Duodenal mucosa (tissue), 2 donors: ENCODE measurements at regions not wholly inside any gene's neighbourhood (a gene's known extent, or its start where the extent isn't known, plus 50 kb on each side); places are given as distances from the start of the nearest gene placed in this dataset.

Experiments used
- H3K27ac ChIP-seq: one replicate; pipeline ENCODE4 v1.7.0; 2013; ENCODE audit warnings: low read depth, low read length
- H3K27me3 ChIP-seq, 2 donors: one replicate each; pipeline ENCODE4 v1.7.0; 2013; ENCODE audit warnings: low read length in 2 of 2, control low read depth in 1 of 2; ENCODE audit not compliant: insufficient read depth in 2 of 2, control insufficient read depth in 1 of 2
- H3K36me3 ChIP-seq, 2 donors: one replicate each; pipeline ENCODE4 v1.7.0; 2013; ENCODE audit warnings: low read length in 2 of 2, control low read depth in 1 of 2; ENCODE audit not compliant: insufficient read depth in 2 of 2, control insufficient read depth in 1 of 2
- H3K4me1 ChIP-seq, 2 donors: one replicate each; pipeline ENCODE4 v1.7.0; 2013; ENCODE audit warnings: low read length in 2 of 2, control low read depth in 1 of 2; ENCODE audit not compliant: insufficient read depth in 2 of 2, control insufficient read depth in 1 of 2
- H3K4me3 ChIP-seq, 2 donors: one replicate each; pipeline ENCODE4 v1.7.0; 2013; ENCODE audit warnings: low read length in 2 of 2, low read depth in 1 of 2
- H3K9ac ChIP-seq, 2 donors: one replicate each; pipeline ENCODE4 v1.7.0; 2013; ENCODE audit warnings: low read length in 2 of 2, low read depth in 1 of 2
- H3K9me3 ChIP-seq, 2 donors: one replicate each; pipeline ENCODE4 v1.7.0; 2013; ENCODE audit warnings: low read length in 2 of 2, control low read depth in 1 of 2; ENCODE audit not compliant: control insufficient read depth in 1 of 2

- no peaks in the 10 kb centered on the region for H3K9me3 ChIP-seq
- H3K27me3 ChIP-seq, result no peaks in the 10 kb centered on the region
- no peak overlapping the region for H3K27ac ChIP-seq
- no peaks in the 10 kb centered on the region for H3K36me3 ChIP-seq
- H3K9ac ChIP-seq, result no peak overlapping the region
- peaks cover 10 to 12% of the 10 kb centered on the region in 2 donors for H3K4me1 ChIP-seq
- H3K4me3 ChIP-seq, result no peak overlapping the region
Observed at GRCh38 chr13:40270726-40271125, 395.7 kb downstream of the FOXO1 start.

GRCh38 chr13:40271271-40271885 is 395.1 kb downstream of the FOXO1 start:
- Histone ChIP-seq H3K27ac (no peak overlapping the region), H3K4me3 (no peak overlapping the region), H3K9me3 (no peaks in the 10 kb centered on the region), H3K36me3 (no peaks in the 10 kb centered on the region), H3K27me3 (no peaks in the 10 kb centered on the region), H3K9ac (peak overlapping the region in 1 of 2 donors; percentile 6), H3K4me1 (peaks cover 10 to 12% of the 10 kb centered on the region in 2 donors)

DNA sequence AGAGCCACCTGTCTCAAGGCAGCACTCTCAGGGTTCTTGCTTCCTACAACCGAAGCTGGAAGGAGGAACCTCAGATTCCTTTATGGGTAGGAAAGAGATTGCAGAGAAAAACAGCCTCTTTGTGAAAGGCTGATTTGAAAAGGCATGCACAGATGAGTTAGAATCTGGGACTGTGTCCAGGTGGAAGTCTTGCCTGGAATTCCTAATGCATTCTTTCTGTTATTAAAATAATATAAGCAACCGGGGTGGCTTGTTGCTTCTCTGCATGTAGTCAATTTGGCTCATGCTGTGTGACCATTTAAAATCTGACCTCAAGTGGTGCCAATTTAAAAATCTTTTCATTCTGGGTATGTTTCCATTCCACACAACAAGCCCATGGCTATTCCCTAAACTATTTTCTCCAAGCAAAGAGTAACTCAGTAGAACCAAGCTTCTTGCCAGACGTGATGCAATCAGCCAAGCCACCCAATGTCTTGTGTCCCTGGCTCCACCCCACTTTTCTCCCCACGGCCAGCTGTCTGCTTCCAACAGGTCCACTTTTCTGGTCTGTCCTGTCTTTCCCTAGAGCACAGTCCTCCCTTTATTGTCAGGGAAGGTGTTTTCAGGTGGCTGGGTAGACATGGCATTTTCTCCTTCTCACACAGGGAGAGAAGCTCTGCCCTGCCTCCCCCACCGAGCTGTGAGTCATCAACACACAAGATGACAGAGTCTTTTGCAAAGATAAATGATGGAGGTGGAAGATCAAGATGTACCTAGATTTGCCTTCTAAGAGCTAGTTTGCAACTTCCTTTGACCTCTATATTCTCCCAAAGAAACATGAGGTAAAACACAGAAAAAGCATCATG is 394.3 kb downstream of the FOXO1 start:
- Histone ChIP-seq H3K4me3 (no peak overlapping the region), H3K36me3 (no peaks in the 10 kb centered on the region), H3K9me3 (no peaks in the 10 kb centered on the region), H3K27ac (no peak overlapping the region), H3K27me3 (no peaks in the 10 kb centered on the region), H3K9ac (peak overlapping the region in 1 of 2 donors; percentile 6), H3K4me1 (peaks cover 10 to 12% of the 10 kb centered on the region in 2 donors)

GRCh38 chr13:40272776-40273139 is 393.7 kb downstream of the FOXO1 start:
- Histone ChIP-seq H3K9ac (no peak overlapping the region), H3K27me3 (no peaks in the 10 kb centered on the region), H3K27ac (no peak overlapping the region), H3K4me3 (no peak overlapping the region), H3K4me1 (peaks cover 10 to 12% of the 10 kb centered on the region in 2 donors), H3K36me3 (no peaks in the 10 kb centered on the region), H3K9me3 (no peaks in the 10 kb centered on the region)

- H3K4me1 ChIP-seq, result peaks cover 10 to 12% of the 10 kb centered on the region in 2 donors
- H3K27me3 ChIP-seq, result no peaks in the 10 kb centered on the region
- H3K9me3 ChIP-seq, result no peaks in the 10 kb centered on the region
- no peaks in the 10 kb centered on the region for H3K36me3 ChIP-seq
- no peak overlapping the region for H3K4me3 ChIP-seq
- H3K27ac ChIP-seq, result no peak overlapping the region
- H3K9ac ChIP-seq, result no peak overlapping the region
Observed at GRCh38 chr13:40273253-40274025, 393.0 kb downstream of the FOXO1 start.

DNA sequence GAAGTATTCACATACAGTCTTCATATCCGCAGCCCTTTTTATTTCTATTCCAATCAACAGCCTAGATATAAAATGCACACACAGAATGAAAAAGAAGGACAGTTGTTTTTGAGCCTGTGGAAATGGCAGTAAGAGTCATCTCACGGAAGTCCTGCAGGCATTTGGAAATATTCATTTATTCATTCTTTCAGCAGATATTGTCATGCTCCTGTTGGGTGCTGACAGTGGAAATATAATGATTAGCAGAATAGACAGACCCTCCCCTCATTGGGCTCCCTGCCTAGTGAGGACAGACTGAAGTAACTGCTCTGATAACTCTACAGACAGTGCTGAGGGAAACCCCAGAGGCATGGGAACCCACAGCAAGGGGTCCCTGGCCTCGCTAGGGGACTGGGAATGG is 392.3 kb downstream of the FOXO1 start:
- Histone ChIP-seq H3K4me3 (no peak overlapping the region), H3K9me3 (no peaks in the 10 kb centered on the region), H3K4me1 (peaks cover 10 to 12% of the 10 kb centered on the region in 2 donors), H3K36me3 (no peaks in the 10 kb centered on the region), H3K27ac (no peak overlapping the region), H3K9ac (no peak overlapping the region), H3K27me3 (no peaks in the 10 kb centered on the region)

GRCh38 chr13:40275155-40275554 is 391.3 kb downstream of the FOXO1 start:
- H3K4me1 ChIP-seq, result peaks cover 10 to 12% of the 10 kb centered on the region in 2 donors
- no peak overlapping the region for H3K27ac ChIP-seq
- no peak overlapping the region for H3K4me3 ChIP-seq
- H3K27me3 ChIP-seq, result no peaks in the 10 kb centered on the region
- no peaks in the 10 kb centered on the region for H3K36me3 ChIP-seq
- no peaks in the 10 kb centered on the region for H3K9me3 ChIP-seq
- H3K9ac ChIP-seq, result no peak overlapping the region

GRCh38 chr13:40275636-40276035 is 390.8 kb downstream of the FOXO1 start:
- no peak overlapping the region for H3K27ac ChIP-seq
- no peak overlapping the region for H3K4me3 ChIP-seq

DNA sequence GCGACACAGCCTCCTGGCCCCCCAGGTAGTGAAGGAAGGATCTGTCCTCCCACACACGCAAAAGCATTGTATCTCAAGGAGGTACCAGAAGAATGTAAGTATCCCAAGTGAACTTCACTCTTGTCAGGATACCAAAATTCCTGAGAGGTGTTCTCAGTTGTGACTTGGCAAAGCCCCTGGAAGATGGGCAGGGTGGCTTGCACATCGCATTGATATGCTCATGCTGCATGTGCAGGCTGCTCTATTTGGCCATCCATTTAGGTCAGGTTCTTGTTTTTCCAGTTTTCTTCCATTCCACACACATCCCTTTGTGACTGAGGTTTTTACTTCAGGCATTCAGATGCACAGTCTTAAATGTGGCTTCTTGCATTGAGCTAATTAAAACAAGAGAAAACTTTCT is 382.8 kb downstream of the FOXO1 start:
- Histone ChIP-seq H3K4me3 (no peak overlapping the region), H3K27me3 (no peaks in the 10 kb centered on the region), H3K27ac (no peak overlapping the region), H3K9ac (no peak overlapping the region), H3K9me3 (no peaks in the 10 kb centered on the region), H3K4me1 (no peaks in the 10 kb centered on the region), H3K36me3 (no peaks in the 10 kb centered on the region)

More at GRCh38 chr13:40275636-40276035, 390.8 kb downstream of the FOXO1 start:
- peaks cover 10 to 12% of the 10 kb centered on the region in 2 donors for H3K4me1 ChIP-seq
- H3K9me3 ChIP-seq, result no peaks in the 10 kb centered on the region
- no peaks in the 10 kb centered on the region for H3K27me3 ChIP-seq
- H3K9ac ChIP-seq, result no peak overlapping the region
- no peaks in the 10 kb centered on the region for H3K36me3 ChIP-seq

- no peaks in the 10 kb centered on the region for H3K4me1 ChIP-seq
- no peaks in the 10 kb centered on the region for H3K9me3 ChIP-seq
- H3K27ac ChIP-seq, result no peak overlapping the region
- no peak overlapping the region for H3K9ac ChIP-seq
- no peaks in the 10 kb centered on the region for H3K36me3 ChIP-seq
- H3K27me3 ChIP-seq, result no peaks in the 10 kb centered on the region
- H3K4me3 ChIP-seq, result no peak overlapping the region
Observed at GRCh38 chr13:40285634-40286033, 380.8 kb downstream of the FOXO1 start.
